ENCODE measurements at regions not wholly inside any gene's neighbourhood (a gene's known extent, or its start where the extent isn't known, plus 50 kb on each side); places are given as distances from the start of the nearest gene placed in this dataset.

DNA sequence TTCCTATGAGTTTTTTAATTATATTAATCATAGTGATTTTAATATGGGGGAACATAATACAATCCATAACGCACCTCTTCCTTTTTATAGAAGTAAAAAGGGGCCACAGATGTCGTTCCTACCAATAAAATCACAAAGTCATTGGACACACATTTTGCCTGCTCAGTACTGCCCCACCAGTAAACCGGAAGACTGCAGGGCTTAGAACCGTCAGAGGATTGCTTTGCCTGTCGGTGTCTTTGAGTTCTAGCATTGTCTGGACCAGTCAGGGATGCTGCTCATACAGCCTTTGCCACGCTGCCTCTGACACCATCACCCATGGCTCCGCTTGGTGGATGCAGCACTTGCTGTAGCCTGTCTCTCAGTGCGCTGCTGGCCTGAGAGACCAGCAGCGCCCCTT is 853.6 kb downstream of the C6orf118 start:
- no peak for DNase-seq (ENCODE audit: low spot score)

DNA sequence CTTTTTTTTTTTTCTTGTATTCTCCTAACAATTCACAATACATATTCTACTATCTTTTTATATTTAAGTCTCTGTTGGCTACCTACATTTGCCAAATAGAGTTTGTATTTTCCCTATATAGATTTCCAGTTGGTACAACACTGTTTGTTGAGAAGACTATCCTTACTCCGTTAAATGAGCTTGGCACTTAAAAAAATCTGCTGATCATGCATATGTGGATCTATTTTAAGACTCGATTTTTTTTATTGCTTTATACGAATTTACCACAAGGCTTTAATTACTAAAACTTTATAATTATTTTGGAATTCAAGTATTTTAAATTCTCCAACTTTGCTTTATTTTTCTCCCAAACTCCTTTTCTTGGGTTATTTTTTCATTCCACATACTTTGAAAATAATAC is 855.6 kb downstream of the C6orf118 start:
- DNase-seq (ENCODE audit: low spot score): no peak

DNA sequence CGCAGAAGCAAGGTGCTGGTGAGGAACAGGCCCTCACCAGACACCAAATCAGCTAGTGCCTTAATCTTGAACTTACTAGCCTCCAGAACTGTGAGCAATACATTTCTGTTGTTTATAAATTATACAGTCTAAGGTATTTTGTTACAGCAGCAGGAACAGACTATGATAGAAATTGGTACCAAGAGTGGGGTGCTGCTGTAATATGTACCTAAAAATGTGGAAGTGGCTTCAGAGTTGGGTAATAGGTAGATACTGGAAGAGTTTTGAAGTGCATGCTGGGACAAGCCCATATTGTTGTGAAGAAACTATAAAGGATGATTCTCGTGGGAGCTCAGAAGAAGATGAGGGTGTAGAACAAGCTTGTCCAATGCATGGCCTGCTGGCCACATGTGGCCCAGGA is 866.8 kb downstream of the C6orf118 start:
- no peak for DNase-seq (ENCODE audit: low spot score)

DNA sequence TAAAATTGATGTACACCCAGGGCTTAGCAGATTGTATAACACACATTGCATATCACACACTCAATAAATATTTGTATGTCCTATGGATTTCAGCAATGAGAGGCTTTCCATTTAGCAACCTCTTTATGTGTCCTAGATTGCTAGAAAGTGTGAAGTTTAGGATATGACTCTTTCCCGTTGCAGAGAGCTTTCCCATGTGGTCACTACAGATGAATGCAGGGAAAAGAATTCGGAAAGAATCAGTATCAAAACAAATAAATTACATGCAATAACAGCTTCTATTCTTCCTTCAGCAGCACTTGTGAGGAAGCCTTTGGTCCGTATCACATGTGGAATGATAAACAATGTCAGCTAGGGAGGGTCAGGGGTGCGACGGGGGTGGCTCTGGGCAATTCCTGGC is 870.1 kb downstream of the C6orf118 start:
- DNase-seq (ENCODE audit: low spot score): no peak

DNA sequence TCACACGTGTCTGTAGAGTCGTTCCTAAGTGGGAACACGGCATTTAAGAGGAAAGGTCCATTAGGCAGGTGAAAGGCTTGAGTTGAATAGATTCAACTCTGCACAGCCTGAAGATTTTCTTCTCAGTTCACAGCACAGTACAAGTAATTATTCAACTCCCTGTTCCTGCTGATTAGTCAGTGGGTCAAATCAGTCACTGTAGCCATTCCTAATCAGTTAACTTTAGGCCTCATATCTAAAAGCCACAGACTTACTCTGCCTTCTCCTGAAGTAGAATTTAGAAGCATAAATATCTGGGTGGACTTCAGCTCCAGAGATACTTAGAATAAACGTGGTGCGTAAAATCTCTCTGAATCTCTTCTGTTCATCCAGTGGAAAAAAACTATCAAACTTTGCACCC is 872.4 kb downstream of the C6orf118 start:
- DNase-seq (ENCODE audit: low spot score): no peak

DNA sequence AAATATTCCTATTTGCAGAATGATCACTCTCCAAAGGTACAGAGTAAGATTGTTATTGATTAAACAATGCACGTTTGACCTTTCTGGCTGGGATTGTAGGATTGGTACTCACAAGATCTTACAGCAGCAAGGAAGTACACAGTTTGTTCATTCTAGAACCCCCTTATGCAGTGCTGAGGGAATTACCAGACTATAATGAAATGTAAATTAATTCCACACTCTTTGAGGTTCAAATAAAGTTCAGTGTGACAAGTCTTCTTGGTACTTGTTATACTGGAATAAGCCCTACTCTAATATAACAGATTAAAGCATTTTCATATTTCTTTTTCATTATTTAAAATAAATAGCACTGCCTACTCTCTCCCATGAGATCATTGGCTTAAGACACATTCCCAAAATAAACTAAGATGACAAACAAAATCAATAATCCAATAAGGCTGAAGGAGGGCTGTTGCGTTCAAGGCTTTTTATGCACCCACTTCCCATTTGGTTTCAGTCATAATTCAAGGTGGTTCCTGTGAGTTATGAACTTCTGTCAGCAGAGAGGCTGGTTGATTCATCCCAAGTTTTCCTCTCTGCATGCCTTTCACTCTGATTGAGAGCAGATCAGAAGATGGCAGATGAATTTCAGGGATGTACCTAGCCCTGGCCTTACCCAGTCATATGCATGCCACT is 881.5 kb downstream of the C6orf118 start:
- no peak for DNase-seq (ENCODE audit: low spot score)

DNA sequence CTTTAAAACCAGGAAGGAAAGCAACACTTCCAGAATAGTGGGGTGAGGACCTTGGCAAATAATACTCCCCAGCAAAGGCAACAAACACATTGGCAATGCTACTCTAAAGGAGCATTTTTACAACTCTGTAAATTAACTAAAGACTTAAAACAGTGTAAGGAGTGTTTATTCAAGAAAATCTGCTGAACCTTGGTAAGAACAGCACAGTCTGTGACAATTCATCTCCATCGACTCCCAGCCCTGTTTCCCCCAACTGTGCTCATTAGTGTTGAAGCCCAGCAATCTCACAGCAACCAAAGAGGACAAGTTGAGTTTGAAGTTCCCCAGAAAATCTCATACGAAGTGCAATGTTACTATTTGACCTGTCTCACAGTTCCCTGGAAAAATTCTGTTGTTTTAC is 884.9 kb downstream of the C6orf118 start:
- DNase-seq (ENCODE audit: low spot score): no peak

DNA sequence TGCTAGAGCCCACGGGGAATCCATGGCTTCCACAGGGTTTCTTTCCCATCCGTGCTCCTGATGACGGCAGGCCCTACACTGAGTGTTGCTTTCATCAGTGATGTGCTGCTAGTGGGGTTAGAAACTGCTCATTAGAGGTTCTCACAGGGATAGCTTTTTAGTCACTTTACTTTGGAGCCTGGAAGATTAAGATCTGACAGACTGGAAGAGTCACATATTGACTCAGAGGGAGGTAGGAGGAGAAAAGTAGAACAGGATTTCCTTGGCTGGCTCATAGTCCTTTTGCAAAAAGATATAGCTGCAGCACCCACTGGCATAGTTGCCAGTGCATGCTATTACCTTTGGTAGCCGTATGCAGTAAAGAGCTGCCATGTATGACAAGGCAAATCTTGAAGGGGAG is 890.3 kb downstream of the C6orf118 start:
- no peak for DNase-seq (ENCODE audit: low spot score)

DNA sequence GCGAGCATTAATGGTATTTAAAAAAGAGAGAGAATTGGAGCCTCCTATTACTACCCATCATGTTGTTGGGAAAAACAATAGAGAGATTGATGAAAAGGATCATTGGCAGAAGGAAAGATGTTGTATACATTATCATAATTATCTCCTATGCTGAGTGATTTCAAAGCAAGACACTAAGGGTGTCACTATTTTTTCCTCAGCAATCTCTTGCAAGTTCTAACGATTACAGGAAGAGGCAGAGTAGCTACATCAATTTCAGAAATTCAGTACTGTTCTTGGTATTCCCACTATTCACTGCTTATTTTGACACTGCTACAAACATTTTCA is 891.2 kb downstream of the C6orf118 start:
- DNase-seq (ENCODE audit: low spot score): no peak

DNA sequence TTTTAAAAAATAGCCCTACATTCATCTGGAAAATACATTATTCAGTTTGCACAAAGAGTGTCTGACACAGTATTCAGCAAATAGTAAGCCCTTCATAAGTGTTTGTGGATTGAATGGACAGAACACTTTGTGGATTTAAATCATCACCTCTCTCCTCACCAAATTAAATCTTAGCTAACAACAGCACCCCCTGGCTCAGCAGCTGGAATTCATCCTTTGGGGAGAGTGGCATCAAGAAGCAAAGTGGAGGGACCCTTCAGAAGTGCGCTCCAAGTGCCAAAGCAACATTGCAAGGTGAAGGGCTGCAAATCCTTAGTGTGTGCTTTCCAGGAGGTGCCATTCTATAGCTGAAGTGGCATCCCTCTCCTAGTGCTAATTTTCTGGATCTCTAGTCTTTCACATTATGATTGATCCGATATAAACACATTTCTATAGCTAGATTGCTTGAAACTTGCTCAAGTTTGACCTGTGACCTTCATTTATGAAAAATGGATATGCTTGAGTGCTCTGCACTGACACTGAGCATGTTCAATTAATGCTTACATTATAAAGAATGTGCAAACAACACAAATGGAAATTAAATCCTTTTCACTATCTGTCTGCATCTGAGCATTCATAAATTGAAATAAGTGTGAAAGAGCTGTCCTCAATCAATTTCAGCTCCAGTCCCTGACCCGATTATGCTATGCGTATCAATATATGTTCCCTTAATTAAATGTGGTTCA is 891.7 kb downstream of the C6orf118 start:
- DNase-seq (ENCODE audit: low spot score): no peak

DNA sequence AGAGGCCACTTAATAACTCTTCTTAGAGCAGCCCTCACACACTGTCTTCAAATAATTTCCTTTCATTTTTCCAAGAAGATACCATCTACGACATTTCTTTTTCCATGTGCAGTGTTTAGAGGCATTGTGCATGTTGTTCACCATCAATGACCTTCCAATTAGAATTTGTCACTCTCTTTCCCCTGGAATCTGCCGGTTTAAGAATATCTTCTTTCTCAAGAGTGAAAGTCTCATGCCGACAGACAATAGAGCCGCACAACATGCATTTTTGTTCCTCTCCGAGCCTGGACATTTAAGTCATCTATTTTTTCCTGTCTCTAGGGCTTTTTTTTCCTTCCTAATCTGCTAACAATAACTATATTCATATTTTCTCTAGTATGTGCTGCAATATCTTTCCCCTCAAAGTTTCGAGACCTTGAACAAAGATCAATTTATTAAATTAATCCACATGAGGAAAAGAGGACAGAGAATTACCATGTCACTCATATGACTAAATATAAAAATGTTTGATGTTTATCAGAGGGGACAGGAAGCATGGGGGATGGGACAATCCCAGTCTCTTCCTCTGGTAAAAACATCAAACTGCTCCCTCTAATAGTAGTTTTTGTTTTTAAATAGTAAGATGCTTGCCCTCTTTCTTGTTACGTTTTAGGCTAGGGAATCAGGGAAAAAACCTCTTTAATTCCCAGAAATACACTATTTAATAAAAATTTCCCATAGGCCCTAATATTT is 893.4 kb downstream of the C6orf118 start:
- DNase-seq (ENCODE audit: low spot score): no peak

DNA sequence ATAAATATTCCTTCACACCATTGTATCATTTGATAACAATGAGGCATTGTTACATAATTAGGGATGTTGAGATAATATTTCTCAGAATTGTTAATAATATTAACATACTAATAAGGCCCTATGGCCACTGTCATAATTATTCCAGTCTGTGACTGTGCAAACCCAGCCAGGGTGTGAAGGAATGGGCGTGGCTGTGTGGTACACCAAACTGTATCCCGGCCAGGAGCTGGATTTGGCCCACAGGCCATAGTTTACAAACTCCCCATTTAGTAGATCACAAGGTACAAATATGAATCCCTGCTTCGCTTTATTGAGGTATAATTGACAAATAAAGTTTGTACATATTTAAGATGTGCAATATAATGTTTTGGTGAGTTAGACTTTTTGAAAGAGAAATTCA is 894.7 kb downstream of the C6orf118 start:
- DNase-seq (ENCODE audit: low spot score): no peak

DNA sequence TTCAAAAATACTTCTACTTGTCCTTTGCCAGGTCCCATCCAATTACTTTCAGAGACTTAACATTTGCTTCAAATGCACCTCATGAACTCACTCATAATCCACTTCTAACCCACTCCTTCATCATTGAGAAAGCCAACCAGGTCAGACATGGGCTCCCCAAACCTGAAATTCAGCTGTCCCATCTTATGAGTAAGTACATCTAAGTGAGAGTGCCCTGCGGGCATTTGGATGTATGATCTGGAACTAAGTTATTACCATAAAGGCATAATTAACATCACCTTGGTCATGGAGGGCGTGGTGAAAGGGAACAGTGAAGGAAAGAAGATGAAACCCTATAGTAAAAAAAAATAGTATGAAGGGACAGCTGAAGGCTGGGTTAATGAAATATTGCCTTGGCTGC is 896.8 kb downstream of the C6orf118 start:
- DNase-seq (ENCODE audit: low spot score): no peak

DNA sequence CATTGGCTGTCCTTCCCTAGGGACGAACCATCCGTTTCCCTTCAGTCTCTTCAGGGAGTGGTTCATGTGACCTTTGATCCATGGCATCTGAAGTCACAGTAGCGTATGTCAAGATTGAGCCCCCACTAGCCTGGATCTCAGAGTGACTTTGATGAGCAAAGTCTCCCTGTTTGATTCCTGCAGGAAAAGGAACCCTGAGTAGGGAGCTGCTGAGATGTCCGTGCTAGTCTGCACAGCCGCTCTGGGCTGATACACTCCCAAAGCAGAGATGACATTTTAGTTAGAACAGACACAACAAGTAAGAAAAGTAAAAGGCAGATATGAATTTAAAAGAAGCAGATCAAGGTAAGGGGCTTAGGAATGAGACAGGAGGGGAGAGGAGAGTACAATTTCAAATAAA is 899.4 kb downstream of the C6orf118 start:
- no peak for DNase-seq (ENCODE audit: low spot score)

DNA sequence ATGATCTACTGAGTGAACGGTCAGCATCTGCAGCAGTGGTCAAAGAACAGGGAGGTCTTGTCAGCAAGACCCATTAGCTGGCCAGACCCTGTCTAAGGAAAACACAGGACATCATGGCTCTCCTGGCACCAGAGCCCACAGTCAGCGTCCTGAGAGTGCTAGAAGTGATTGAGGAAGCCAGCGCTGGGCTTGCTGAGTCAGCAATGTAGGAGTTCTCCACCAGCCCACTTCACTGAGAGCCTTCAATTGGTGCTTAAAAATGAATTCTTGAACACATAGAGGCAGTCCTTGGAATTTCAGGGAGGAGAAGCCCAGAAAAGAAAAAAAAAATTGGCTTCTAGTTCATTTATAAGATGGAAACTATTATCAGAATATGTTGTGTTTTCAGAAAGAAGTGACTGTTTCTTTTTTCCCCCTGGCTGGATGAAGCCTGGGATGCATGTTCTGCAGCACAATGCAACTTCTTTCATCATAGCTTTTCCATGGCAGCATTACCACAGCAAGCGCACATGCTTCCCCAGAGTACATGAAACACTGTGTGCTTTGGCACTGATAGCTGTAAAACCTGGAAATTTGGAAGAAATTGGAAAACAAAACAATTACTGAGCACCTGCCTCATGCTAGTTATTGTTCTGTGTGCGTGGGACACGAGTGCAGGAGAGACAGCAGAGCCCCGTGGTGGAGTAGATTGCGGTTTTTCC is 899.9 kb downstream of the C6orf118 start:
- no peak for DNase-seq (ENCODE audit: low spot score)

DNA sequence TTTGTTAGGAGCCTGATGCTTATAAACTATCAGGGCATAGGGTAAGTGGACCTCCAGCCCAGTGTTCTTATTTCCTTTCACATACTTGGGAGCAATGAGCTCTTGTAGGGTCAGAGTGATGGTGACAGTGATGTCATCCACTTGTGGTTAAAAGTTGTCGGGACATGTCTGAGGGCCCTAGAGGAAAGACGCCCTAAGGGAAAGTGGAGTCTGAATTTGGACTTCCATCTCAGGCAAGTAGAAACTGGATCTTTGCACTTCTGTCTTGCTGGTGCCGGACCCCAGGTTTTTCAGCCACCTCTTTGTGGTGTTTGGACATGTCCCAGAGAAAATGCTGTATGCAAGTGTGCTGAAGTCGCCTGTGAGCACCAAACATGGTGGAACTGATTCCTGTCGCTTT is 900.5 kb downstream of the C6orf118 start:
- DNase-seq (ENCODE audit: low spot score): no peak

DNA sequence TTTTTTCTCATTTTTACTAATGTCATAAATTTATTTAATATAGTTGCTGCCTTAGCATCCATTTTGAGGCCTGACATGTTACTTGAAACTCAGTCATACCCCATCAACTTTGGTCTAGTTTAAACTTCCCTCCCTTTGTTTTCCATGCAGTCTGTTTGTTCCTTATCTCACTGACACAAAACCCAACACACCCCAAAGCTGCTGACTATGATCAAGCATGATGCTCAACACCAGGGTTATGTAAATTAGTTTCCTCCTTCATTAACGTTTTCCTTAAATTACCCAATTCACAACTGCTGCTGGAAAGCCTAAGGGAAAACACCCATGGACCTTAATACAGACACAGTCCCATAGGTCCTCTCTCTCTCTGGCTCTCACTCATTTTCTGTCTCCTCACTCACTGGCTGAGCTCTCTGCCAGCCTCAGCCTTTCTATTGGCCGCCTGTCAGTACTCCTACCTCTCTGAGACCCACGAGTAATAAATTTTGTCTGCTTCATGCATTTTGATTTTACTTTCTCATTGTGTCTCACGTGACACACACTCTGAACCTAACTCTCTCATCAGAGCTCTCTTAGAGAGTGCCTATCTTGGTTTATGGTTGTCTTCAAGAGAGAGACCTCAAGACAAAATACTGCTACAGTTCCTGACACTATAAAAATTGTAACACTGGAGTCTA is 904.5 kb downstream of the C6orf118 start:
- DNase-seq (ENCODE audit: low spot score): no peak

DNA sequence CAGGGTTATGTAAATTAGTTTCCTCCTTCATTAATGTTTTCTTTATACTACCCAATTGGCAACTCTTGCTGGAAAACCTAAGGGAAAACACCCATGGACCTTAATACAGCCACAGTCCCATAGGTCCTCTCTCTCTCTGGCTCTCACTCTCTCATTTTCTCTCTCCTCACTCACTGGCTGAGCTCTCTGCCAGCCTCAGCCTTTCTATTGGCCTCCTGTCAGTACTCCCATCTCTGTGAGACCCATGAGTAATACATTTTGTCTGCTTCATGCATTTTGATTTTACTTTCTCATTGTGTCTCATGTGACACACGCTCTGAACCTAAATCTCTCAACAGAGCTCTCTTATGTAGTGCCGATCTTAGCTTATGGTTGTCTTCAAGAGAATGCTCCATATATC is 907.5 kb downstream of the C6orf118 start:
- no peak for DNase-seq (ENCODE audit: low spot score)

DNA sequence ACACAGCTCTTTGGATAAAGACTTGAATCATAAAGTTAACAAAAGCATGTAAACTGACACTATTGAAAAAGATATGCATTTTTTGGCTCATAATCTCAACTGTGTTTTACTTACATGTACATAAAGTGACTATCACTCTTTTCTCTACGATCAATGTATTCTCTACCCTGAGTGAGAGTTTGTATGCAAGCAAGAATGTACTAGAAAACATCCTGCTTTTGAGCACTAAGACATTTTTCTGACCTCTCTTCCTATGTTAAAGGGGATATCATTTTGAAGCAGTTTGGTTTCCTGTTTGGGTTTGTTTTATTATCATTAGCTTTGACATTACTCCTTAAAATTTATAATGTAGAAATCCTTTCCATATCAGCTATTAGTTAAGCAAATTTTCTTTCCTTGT is 910.8 kb downstream of the C6orf118 start:
- DNase-seq (ENCODE audit: low spot score): no peak

DNA sequence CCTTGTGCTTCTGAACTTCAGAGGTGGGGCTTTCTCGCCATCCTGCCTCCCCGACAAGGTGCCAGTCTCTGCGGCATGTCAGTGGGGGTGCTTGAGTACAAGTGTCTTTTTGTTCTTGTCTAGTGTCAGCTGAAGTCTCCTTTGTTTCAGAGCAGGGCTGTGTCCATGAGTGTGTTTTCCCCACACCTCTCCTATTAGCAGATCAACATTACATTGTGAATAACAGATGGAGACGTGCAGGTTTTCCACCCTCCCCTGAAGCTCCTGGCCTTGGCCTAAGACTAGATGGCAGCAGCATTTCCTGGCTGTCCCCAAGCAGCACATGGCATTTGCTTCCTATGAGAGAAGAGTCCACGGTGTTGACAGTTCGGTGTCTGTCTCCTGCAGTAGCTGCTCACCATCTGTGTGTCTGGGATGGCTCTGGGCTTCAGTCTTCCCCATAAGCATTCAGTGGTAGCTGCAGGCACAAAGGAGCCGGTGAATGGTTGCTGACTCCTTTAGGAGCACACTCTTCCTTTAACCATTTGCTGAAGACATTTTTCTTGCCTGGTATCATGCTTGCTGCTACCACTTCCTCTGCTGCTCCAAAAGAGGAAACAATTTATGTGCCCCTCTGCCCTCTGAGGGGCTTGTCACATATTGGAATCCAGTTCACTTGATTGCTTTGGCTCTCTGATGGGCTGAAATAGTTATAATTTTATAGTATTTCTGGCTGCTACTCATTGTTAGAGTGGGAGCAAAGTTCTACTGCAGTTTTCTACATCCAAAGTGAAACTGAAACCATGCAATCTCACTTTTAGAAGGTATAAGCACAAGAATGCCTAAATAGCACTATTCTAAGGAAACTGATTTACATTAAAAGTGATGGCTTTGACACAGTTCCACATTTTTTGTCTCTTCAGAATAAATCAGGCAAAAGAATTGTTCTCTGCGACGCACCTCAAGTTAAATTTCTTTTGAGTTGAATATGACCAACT is 913.0 kb downstream of the C6orf118 start:
- DNase-seq (ENCODE audit: low spot score): peak; percentile 68

DNA sequence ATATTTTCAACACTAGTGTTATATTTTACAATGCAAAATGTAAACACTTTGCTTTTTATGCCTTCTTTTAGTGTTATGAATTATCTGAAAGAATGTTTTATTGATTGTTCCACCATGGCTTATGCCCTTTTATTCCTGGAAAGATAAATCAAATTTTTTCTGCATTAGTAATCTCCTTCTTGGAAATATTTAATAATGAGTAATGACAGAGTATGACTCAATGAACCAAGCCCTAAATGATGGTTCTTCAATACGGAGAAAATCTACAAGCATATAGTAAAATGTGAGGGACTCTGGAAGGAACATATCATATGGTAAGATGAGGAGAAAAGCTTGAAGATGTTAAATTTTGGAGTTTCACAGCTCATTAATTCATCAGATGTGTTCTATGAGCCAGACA is 929.6 kb downstream of the C6orf118 start:
- no peak for DNase-seq (ENCODE audit: low spot score)

Measured in putamen (tissue), 1 donor.